Fibroblast of peridontal ligament (primary cell): ENCODE measurements at regions not wholly inside any gene's neighbourhood (a gene's known extent, or its start where the extent isn't known, plus 50 kb on each side); places are given as distances from the start of the nearest gene placed in this dataset.

Experiments used
- DNase-seq: peaks from one replicate; pipeline ENCODE4 v3.0.0-alpha.2; 2010; ENCODE audit errors: extremely low read depth

DNA sequence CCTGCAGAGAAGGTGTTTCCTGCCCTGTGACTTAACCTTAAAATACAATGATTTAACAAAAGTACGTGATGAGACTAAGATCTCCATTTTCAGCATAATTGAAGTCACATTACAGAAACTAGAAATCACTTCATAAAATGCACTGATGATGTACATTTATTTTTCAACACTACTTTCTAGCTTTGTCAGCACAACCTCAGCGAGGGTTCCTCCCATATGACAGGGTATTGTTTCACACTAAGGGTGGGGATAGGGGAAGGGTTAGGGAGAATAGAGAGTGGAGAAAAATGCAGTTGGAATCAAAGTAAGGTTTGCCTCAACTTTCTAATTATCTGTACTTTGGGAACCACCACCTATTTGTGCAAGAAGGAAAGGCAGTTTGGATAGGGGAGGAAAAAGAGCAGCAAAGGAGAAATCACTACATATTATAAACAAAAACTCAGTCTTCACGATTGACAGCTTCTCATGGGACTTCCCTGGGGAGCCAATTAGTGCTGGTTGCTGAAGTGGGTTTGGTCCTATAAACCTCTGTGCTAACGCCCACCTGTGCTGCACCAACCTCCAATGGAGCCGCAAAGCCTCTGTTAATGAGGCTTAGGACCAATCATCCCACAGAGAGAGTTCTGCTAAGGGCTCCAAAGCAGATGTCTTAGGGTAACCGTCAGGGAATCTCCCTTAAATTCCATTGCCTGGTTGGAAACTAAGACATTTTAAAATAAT is 369.2 kb upstream of the PDE4D start:
- DNase-seq, result no peak

DNA sequence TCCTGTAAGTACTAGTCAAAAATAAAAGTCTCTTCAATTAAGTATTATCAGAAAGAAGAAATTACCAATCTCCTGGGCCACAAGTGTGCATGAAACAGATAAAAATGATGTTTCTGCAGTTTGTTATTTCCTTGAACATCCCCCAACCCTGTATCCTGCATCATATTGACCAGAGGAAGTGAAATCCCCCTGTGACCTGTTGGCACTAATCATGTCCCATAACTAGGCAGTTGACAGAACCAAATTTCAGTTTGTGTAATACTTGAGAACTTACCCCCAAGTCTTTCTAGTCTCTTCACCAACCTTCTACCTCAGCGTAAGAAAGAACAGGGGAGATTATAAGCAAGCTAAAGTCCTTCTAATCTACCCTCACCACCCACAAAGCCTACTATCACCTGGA is 368.2 kb upstream of the PDE4D start:
- DNase-seq, result no peak

DNA sequence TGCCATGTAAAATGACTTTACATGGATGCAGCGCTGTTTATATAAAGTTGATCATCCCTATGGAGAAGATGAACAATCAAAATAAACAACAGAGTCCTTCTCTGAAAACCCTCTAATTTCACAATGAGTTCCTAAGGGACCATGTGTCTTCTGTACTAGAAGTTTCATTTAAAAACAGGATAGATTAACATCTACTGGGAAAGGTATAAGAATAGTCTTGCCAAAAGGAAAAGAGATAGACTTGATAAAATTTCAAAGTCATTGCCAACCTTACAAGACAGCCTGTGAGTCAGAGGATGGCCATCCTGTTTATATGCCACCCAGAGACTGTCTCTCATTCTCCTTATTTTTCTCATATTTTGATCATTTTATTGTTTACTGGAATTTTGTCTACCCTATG is 367.1 kb upstream of the PDE4D start:
- DNase-seq, result no peak

DNA sequence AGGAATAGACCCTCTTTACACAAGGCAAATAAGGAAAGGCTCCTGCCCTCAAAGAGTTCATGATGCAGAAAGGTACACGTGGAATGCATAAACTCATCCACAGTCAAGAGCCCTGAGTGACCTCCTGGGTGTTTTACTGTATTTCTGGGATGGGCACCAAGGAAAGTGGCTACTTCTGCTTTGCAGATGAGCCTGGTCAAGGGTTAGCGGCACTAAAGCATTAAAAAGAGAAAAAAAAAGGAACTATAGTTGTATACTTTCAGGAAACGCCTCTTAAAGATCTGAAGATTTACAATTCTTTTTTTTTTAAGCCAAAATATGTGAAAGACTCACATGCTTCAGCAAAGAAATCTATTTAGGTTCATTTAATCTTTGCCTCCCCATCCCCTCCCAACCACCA is 366.2 kb upstream of the PDE4D start:
- DNase-seq, result no peak

DNA sequence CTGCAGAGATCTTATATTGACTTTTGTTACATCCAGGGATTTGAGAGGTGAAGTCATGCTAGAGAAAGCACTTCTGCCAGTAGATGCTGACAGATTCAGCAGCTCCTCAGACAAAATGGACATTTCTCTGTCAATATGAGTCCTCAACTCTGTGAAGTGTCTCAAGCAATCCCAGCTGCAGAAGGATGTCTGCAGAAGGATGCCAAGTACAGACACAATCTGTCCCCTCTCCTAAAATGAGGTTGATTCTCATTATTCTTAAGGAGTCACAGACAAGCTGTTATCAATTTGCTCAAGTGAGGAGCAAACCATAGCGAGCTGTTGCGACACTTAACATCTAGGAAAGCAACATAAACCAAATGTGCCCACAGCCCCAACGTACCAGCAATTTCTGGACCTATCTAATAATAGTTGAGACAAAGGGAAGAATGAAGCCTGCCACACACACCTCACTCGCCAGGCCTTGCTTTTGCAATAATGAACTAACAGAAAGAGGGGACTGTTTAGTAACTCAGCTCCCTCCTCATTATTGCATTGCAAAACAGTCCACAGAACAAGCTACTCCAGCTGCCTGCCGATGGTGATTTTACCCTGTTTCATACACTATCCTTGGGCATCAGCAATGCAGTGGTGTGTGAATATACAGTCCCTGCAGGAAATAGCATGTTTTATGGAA is 364.2 kb upstream of the PDE4D start:
- peak; percentile 9 for DNase-seq

DNA sequence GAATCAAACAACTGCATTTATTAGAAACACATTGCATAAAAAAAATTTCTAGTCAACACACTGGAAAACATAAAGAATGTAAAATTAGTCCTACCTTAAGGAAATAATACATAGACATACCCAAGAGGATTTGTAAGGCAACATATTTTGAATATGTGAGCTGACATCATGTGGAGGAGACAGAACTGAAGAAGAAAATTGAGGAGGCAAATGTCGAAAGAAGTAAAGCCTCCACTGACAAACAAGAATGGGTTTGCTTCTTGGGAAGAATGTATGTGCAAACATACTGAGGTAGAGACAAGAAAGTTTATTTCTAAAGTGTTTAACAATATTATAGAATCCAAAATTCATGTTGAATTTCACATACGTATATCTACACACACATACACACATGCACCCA is 363.0 kb upstream of the PDE4D start:
- no peak for DNase-seq

DNA sequence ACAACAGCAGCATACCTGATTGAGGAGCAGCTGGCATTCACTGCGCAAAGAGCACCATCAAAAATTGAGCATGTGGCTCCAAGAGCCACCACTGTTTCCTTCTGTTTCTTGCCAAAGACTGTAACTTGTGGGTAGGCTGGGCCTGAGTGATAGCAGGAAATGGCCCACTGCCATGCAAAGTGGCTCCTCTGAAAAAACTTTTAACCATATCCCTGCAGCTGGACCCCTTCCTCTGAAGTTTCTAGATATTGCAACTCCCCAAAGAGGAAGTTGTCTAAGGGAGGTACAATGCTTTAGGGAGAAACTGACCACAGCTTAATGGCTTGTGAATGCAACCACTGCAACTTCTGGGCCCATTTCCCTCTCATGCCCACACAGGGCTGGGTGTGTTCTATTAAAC is 355.4 kb upstream of the PDE4D start:
- DNase-seq, result no peak

DNA sequence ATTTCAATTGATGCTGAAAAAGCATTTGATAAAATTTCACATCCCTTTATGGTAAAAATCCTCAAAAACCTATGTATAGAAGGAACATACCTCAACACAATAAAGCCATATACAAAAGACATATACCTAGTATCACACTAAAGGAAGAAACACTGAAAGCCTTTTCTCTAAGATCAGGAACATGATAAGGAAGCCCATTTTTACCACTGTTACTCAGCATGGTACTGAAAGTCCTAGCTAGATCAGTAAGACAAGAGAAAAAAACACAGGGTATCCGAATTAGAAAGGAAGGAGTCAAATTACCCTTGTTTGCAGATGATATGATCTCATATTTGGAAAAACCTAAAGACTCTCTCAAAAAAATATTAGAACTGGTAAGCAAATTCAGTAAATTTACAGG is 350.2 kb upstream of the PDE4D start:
- DNase-seq, result no peak

DNA sequence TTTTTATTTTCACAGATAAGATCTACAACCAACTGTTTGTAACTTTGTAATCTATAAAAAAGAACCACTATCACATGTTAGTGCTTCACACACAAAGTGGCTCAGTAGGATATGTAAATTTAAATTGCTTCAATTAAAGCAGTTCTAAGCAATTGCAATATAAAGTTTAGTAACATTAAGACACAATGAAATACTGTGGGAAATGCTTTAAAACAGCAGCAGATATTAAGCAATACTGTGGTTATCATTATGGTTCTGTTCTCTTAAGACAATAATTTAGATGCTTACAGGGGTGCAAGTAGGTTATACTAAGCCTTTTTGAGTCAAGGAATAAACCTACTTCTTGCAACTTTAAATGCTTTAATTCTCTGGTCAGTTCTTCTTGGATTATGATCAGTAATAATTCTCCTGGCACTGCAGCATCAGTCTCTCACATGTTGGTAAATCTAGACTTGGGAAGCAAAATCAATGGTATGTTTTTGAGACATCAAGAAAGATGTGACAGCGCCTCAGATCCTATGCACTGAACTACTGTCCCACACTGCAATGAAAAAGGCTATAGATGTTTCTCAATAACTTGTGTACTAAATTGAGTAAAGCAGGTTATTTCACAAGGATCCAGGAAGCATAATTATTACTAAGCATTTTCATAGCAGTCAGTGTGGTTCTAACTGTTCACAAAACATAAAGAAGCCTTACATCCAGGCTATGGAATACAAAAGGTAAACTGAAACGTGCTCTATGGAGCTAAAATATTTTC is 338.7 kb upstream of the PDE4D start:
- no peak for DNase-seq

DNA sequence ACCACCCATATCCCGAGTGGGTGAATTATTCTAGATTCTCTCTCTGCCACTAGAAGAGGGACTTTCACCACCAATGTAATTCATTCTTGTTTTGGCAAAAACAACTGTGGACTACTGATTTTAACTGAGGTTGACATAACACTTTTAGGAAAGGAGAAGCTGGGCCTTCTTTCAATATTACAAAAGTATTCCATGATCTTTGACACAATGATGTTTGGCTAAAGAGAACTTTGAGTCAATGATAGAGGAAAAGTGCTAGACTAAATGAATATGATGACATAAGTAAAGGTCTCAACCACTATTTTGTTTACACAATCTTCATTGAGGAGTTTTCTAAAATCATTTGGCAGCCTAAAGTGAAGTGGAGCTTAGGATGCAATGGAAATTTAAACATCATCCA is 336.9 kb upstream of the PDE4D start:
- no peak for DNase-seq

DNA sequence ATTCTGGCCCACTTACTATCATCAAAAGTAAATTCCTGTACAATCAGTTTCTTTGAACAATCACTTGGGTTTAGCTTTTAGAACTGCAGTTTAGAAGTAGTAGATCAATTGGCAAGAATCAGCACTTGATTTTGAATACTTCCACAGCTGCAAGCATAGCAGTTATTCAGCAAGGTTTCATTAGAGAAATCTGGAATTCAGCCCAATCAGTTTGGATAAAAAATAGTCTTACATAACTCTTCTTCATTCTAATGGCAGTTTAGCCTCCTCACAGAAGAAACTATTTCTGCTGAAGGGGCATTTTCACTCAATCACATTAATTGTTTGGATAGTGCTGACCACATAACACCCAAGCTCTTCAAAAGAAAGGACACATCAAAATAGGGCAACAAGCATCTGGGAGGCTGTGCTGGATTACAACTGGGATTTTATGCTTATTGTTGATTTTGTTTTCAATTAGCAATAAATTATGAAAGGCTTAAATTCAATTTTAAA is 336.2 kb upstream of the PDE4D start:
- DNase-seq, result no peak

DNA sequence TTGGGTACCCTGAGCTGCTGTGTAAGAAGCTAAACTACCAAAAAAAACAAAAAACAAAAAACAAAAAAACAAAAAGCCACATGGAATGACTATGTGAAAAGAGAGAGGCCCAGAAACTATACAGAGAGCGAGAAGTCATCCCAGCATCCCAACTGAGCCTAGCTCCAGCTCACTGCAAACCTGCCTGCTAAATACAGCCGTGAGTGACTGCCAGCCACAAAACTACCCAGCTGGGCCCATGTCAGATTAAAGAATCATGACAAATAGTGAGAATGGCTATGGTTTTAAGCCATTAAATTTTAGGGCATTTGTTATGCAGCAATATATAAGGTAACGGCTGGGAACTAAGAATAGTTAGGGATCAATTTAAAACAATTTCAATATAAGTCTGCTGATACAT is 335.1 kb upstream of the PDE4D start:
- no peak for DNase-seq

DNA sequence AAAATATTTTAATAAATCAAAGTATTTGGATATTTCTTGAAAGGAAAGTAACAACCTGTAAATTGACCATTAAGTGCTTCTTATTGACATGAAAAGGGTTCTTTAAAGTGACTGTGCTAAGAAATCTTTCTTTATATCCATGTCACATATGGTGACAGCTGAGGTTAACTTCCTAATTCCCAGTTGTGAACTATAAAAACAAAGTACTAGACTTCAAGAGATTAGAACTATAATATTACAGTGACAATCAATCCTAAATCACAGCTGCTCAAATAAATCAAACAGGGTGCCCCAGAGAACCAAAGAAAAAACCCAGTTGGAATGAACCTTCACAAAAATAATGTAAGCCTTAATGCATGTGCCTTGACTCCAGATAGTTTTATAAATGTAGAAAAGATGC is 332.6 kb upstream of the PDE4D start:
- no peak for DNase-seq

DNA sequence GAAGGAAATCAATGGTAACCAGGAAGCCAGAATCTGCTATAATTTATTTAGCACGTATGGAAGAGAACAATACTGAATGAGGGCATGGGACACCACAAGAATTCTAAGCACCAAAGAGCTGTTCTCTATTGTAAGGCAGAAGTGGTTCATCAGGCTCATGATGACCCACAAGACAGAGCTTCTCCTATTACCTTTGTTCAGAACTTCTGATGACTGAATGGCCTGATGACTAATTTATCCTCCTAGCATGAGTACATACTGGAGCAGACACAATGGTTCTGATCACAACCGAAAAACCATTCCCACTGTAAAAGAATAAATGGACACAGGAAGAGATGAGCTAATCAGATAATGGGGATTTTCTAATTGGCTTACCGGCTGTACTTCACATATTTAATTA is 329.8 kb upstream of the PDE4D start:
- no peak for DNase-seq

DNA sequence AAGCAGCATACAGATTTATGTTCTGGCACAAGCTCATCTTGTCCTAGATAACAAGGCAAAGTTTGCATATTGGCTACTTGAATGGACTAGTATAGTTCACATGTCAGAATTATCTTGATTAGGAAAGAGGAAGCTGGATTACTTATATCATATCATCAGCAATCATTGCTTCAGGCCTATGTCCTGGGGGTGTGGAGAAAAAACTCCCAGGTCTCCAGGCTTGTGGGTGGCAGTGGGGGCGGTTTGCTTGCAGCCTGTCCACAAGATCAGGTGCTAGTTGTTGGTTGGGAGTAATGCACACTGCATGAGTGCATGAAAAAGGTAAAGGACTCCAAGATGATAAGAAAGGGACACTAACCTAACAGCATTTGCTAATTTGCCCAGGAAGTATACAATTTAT is 326.4 kb upstream of the PDE4D start:
- DNase-seq, result no peak

DNA sequence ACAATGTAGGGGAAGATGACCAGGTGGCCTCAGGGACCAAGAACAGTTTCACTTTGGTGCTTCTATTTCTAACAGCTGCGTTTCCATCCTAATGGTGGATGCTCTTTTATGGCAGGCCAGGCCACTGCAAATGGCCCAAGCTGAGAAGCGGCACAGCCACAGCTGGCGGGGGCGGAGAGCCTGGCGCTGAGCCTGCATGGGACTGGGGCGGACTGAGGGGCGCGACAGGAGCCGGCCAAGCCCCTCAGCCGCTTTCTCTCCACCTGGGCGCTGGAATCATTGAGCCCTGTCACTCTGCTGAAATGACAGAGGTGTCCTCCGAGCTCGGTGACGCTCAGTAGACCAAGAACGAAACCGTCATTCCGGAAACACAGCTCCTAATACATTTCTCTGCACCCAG is 317.3 kb upstream of the PDE4D start:
- no peak for DNase-seq

DNA sequence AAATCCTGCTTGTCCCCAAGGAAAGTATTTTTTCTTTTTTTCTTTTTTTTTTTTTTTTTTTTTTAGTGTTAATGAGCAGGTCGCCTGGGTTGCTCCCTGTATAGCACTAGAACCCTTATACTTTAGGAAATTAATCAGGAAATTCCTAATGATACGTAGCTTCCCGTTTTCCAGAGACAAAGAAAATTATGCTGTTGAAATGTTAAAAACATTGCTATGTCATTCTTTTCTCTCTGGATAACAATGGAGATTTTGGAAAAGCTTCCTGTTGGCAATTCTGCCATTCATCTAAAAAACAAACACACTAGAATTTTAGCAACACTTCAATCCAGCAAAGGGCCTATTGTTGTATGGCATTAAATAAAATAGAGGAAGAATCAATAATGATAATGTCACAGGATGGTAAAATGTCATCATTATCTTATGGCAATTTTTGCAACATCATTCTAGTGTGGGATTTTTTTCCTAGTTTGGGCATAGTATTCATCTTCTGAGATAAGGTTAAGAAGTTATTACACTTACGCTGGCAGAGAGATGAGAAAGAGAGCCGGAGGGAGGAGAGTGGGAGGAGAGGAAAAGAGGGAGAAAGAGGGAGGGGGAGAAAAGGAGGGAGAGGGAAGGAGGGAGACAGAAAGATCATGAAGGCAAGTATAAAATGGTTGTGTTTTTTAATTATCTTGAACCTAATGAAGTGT is 315.8 kb upstream of the PDE4D start:
- DNase-seq, result no peak

DNA sequence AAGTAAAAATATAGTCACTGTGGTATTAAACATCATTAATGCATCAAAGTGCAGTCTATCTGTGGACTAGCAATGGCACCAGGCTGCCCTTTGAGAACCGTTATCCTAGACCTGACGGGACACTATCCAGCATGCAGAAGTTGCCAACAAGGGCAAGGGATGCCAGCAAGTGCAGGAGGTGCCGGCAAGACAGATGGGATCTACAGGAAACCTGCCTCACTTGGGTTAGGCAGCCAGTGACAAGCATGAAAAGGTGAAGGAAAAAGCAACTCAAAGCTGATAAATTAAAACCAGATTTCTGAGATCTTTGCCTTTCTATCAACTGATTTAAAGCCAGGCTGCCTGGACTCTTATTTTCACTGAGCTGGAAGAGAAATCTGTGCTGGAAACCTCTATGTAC is 315.2 kb upstream of the PDE4D start:
- DNase-seq, result no peak

DNA sequence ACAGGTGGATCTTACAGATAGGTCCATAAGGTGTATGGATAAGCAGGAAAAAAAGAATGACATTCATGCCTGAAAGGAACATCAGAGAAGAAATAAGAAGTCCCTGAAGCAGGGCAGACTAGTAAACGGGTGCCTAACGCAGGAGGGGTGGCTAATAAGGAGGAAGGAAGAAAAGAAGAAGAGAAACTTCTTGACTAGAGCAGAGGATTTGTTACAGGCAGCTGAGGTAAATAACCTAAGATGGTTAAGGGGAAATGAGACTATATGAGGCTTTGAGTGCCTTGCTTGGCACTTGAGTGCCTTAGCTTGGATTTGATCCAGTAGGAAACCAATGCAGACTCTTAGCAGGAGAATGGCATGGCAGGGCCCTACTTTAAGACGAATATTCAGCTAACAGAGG is 313.5 kb upstream of the PDE4D start:
- no peak for DNase-seq

DNA sequence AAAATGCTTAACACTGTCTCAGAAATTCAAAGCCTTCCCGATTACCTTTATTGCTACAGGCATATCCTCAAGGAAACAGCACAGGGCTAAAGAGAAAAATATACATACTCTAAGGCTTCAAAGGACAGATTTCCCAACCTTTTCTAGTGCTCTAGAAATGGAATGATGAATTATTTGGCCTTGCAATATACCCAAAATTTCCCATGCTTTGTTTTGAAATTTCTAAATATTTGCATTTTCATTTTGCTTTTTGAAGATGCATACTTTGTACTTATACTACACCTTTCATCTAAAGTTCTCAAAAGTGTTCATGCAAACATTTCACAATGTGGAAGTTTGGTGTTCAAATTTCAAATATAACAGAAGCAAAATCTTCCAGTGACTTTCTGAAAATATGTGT is 312.7 kb upstream of the PDE4D start:
- no peak for DNase-seq

DNA sequence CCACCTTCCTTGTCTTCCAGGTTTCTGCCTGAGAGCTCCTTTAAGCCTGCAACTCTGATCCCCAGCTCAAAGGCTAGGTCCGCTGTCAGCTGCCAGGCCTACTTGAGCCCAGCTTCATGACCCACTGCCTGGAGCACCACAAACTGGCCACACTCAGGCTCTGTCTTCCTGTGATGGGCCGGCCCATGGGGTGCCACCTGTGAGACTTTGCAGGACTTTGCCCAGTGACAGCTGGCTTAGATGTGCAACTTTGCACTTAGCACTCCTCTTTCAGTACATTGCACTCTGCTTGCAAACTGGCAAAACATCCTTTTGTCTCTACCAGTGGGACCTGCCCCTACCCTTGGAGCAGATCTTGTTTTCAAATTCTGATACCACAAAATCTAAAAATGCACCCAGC is 311.5 kb upstream of the PDE4D start:
- DNase-seq, result no peak

DNA sequence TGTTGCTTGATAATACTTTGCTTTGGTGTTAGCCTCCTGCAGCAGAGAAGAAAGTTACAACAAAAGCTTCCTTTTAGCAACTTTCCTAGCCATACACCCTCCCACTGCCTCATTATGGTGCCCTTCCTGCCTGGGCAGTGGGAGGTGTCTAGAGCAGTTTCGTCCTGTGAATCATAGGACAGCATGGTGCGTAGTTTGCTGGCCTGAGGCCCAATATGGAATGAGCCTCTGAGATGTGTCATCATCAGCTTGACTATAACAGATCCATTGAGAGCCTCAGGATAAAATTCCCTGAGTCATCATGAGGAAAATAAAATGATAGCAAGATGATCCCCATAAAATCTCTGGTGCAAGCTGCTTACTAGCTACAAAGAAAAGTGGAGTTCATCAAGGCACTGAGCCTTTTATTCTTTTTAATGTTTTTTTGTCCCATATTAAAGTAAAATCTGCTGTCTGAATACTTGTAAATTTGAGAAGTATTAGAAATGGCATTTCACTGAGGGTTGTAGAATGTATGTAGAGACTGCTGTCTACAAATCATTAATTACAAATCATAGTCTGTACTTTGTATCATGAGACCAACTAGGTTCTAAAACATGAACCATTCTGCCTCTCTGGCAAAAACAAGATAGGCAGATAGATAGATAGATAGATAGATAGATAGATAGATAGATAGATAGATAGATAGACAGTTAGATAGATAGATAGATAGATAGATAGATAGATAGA is 303.0 kb upstream of the PDE4D start:
- peak; percentile 98 for DNase-seq
